CD4-positive, alpha-beta T cell treated with Interferon gamma for 1 hour (primary cell): ENCODE measurements at regions not wholly inside any gene's neighbourhood (a gene's known extent, or its start where the extent isn't known, plus 50 kb on each side); places are given as distances from the start of the nearest gene placed in this dataset.
"Not testable (repeated sequence)": the region's sequence is repeated elsewhere in the genome, so short reads cannot be mapped to it uniquely, and the experiment has no call there.

Source experiments
- DNase-seq: peaks from one replicate; pipeline ENCODE4 v3.0.0-alpha.2; 2020

DNA sequence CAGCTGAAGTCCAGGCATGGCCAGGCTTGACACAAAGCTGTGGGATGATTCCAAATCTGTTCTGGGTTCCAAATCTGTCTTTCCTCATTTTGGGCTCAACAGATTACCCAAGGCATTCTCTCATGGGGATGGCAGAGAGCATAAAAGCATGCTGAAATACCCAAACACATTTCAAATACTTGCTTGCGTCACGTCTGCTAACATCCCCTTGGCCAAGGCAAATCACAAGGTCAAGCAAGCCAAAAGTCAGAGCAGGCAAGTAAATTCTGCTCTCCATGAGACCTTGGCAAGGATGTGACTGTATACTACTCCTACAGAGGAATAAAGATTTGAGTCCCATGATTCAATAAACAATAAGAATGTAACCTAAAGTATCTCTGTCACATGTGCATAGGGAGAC, 306.7 kb downstream of the EPB41L4A start:
- no peak for DNase-seq

- DNase-seq: peak; percentile 1
Measured at GRCh38 chr5:112109331-112110007, 309.6 kb downstream of the EPB41L4A start.

GRCh38 chr5:112106878-112107277, 312.2 kb downstream of the EPB41L4A start:
- no peak for DNase-seq

GRCh38 chr5:112097768-112098167, 321.3 kb downstream of the EPB41L4A start:
- no peak for DNase-seq

- no peak for DNase-seq
Measured at GRCh38 chr5:112087222-112087621, 330.2 kb upstream of the NREP start.

GRCh38 chr5:112086740-112087139, 329.7 kb upstream of the NREP start:
- no peak for DNase-seq

- no peak for DNase-seq
Measured at GRCh38 chr5:112084149-112084548, 327.2 kb upstream of the NREP start.

- no peak for DNase-seq
Measured at GRCh38 chr5:112083623-112084022, 326.6 kb upstream of the NREP start.

DNA sequence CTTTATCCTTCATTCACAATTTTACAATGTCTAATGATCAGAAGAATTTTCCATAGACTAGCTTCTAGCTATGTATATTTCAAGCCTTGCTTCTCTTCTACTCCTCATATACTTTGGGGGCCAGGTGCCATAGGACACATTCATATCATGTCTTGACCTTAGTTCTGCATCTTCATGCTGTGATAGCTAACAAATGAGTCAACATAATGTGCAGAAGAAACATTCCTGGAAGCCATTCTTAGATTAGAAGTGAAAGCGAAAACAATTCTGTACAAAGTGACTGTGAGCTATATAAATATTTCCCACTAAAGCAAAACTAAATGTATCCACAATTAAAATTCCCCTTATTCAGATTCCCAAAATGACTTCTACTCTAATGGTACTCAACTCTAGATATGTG, 320.2 kb upstream of the NREP start:
- DNase-seq: no peak

DNA sequence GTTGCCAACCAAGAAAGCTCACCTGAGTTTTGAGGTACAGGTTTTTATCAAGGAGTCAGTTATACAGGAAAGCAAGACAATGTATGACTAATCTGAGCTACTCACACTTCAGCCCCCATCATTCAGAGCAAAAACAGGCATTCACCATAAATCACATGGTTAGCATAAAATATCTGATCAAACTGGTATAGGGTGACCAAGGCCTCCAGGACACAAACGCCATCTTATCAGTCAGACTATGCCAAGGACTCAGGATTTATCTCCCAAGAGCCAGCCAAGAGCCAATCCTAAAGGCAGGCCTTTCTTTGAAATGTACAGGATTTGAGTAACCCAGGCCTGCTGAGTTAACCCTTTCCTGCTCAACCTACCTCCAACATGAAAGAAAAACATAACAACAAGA, 313.0 kb upstream of the NREP start:
- DNase-seq: no peak

DNA sequence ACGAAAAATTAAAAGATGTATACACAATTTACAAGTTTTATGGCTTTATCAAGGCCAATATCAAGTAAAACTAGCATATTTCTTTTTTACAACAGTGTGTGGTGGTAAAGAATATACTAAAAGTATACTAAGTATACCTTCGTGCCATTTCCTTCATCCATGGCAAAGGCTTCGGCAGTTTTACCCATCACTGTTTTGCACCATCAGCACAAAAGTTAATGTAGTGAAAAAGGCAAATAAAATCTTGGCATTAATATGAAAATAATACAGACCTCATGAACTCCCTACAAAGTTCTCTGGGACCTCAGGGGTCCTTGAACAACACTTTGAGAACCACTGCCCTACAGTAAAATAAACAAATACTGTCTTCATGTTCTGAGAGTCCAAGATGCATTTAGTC, 312.3 kb upstream of the NREP start:
- no peak for DNase-seq

DNA sequence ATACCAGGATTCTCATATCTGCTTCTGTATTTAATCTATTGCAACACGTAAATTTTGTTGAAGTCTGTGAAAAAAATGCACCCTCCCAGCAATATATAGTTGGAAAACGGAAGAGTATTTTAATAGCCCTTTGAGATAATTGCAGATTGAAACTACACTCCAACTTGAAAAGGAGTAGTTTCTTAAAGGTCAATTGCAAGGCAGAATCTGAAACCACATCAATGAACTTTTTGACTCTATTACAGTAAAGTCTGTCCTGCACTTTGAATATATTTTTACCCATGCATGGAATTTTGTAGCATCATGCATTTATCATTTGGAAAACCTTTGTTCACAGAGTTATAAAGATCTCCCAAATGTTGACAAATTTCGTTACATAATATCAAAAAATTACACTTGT, 311.6 kb upstream of the NREP start:
- DNase-seq: no peak

- no peak for DNase-seq
Measured at GRCh38 chr5:112065781-112066180, 308.8 kb upstream of the NREP start.

DNA sequence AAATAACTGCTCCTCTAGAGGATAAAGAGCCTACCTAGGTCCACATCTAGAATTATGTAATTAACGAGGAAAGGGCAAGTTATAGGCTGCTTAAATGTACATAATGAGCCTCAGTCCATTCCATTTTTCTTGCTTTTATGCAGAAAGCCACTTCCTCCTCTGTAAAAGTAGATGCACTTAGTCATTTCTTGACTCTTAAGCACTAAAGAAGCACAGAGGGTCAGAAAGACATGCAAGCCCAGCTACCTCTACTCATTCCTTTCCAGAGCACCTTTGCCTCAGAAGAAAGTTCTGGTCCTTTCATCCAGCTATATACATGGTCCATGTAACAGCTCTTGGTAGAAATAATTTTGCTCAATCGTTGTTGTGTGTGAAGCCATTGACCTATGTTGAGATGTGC, 308.0 kb upstream of the NREP start:
- DNase-seq: no peak

GRCh38 chr5:112064271-112064701, 307.3 kb upstream of the NREP start:
- DNase-seq: no peak

- DNase-seq: no peak
Measured at GRCh38 chr5:112063856-112064255, 306.9 kb upstream of the NREP start.

GRCh38 chr5:112063191-112063590, 306.2 kb upstream of the NREP start:
- DNase-seq: no peak

GRCh38 chr5:112062181-112062580, 305.2 kb upstream of the NREP start:
- no peak for DNase-seq

GRCh38 chr5:112061666-112062065, 304.7 kb upstream of the NREP start:
- DNase-seq: no peak

DNA sequence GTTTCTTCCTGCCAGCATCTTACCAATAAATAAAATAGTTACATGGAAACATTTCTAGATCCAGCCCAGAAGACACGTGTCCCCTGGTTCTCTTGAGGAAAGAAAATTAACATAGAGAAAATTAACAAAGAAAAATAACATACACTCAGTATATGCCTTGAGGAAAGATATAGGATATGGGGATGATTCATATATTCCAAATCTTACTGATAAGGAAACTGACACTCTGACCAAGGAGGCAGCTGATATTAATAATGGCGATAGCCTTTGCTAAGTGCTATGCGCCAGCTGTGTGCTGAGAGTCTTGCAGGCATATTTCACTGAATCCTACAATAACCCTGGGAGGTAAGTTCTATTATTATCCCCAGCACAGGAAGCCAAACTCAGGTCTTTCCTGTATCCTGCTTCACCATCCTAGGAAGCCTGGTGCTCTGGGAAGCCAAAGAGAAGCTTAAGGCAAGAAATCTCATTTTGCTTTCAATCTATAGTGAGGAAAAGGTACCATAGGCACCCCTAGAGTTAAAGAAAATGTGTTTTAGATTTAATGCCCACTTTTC, 302.7 kb upstream of the NREP start:
- DNase-seq: no peak

DNA sequence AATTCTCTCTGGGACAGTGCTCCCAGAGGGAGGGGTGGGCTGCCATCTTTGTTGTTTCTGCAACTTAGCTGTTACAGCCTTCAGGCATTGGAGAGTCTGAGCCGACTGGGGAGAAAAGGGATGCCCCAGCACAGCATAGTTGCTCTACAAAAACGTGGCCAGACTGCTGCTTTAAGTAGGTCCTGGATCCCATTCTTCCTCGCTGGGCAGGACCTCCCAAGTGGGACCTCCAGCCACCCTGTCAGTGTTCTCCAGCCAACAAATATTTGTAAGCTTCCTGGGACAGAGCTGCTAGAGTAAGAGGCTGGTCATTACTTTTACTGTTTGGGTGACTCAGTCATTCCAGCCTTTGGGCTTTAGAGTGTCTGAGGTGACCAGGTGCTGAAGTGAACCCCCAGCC, 292.7 kb upstream of the NREP start:
- DNase-seq: no peak

DNA sequence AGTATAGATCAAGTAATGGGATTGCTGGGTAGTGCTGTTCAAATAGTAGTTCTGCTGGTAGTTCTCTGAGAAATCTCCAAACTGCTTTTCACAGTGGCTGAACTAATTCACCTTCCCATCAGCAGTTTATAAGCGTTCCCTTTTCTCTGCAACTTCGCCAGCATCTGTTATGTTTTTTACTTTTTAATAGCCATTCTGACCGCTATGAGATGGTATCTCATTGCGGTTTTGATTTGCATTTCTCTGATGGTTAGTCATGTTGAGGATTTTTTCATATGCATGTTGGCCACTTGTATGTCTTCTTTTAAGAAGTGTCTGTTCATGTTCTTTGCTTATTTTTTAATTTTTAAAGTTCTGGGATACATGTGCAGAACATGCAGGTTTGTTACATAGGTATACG, 279.2 kb upstream of the NREP start:
- DNase-seq: no peak

- DNase-seq: no peak
Measured at GRCh38 chr5:112034421-112034979, 277.5 kb upstream of the NREP start.

- not testable (repeated sequence) for DNase-seq
Measured at GRCh38 chr5:112026879-112027278, 269.9 kb upstream of the NREP start.

DNA sequence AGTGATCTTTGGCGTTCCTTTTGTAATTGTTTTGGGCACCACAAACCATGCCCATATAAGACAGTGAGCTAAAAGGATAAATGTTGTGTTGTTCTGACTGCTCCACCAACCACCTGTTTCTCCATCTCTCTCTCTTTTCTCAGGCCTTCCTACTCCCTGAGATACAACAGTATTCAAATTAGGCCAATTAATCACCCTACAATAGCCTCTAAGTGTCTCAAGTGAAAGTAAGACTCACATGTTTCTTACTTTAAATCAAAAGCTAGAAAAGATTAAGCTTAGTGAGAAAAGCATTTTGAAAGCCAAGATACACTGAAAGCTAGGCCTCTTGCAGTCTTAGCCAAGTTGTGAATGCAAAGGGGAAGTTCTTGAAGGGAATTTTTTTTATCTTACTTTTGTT, 268.8 kb upstream of the NREP start:
- DNase-seq: no peak
